SK-N-SH (cell line): ENCODE measurements at regions not wholly inside any gene's neighbourhood (a gene's known extent, or its start where the extent isn't known, plus 50 kb on each side); places are given as distances from the start of the nearest gene placed in this dataset.
"Not testable (repeated sequence)": the region's sequence is repeated elsewhere in the genome, so short reads cannot be mapped to it uniquely, and the experiment has no call there.

ENCODE experiments used
- CTCF ChIA-PET: fragments of 300-600, 350-600 bp; formaldehyde crosslinking; extraction: SDS; loops from one replicate; lab custom pipeline; 2021; lab: Yijun Ruan, JAX
- POLR2A ChIA-PET: fragments of 350-600 bp; sonication (Branson Sonifier 250); formaldehyde crosslinking; extraction: SDS; loops from one replicate; lab custom pipeline; 2020; ENCODE audit warnings: antibody characterized with exemption, inconsistent platforms; lab: Yijun Ruan, JAX
- DNase-seq: peaks from one replicate; pipeline ENCODE4 v3.0.0; 2012
- H2AFZ ChIP-seq: fragments of 200-600 bp; sonication (generic); 2 replicates; pipeline ENCODE4 v1.8.1; 2016; ENCODE audit warnings: antibody characterized with exemption, mild to moderate bottlenecking, low read depth
- H3F3A ChIP-seq: fragments of 200-600 bp; sonication (generic); replicated peaks from 2 replicates; pipeline ENCODE3; 2016; ENCODE audit warnings: antibody characterized with exemption, mild to moderate bottlenecking; ENCODE audit not compliant: insufficient read depth
- H3K27ac ChIP-seq, 2 experiments: fragments of 200-500 bp in 1 of 2; fragments of 200-600 bp in 1 of 2; sonication (Bioruptor generic) in 1 of 2; sonication (generic), shearing (Covaris generic) in 1 of 2; 2 replicates each; pipeline versions ENCODE4 v1.5.1 to v1.6.1; 2014 to 2016; ENCODE audit warnings: low read depth in 2 of 2, inconsistent platforms in 1 of 2, low read length in 1 of 2, mild to moderate bottlenecking in 1 of 2, mixed read lengths in 1 of 2
- H3K27me3 ChIP-seq: fragments of 200-600 bp; sonication (generic), shearing (Covaris generic); 2 replicates; pipeline ENCODE4 v1.6.1; 2016; ENCODE audit warnings: mixed run types; ENCODE audit not compliant: insufficient read depth
- H3K36me3 ChIP-seq, 2 experiments: fragments of 200-500 bp in 1 of 2; fragments of 200-600 bp in 1 of 2; sonication (Bioruptor generic) in 1 of 2; sonication (generic) in 1 of 2; replicated peaks in 1 of 2; 2 replicates each; pipeline versions ENCODE3 to v1.5.1; 2014 to 2016; ENCODE audit warnings: low read length in 1 of 2, mild to moderate bottlenecking in 1 of 2; ENCODE audit not compliant: insufficient read depth in 2 of 2, control insufficient read depth in 1 of 2
- H3K4me1 ChIP-seq, 2 experiments: fragments of 200-500 bp in 1 of 2; fragments of 200-600 bp in 1 of 2; sonication (Bioruptor generic) in 1 of 2; sonication (generic), shearing (Covaris generic) in 1 of 2; 2 replicates each; pipeline versions ENCODE4 v1.5.1 to v1.6.1; 2014 to 2016; ENCODE audit warnings: low read depth in 1 of 2, low read length in 1 of 2, mixed run types in 1 of 2; ENCODE audit not compliant: insufficient read depth in 2 of 2, control insufficient read depth in 1 of 2
- H3K4me2 ChIP-seq: fragments of 200-600 bp; sonication (generic), shearing (Covaris generic); 2 replicates; pipeline ENCODE4 v1.6.1; 2017; ENCODE audit warnings: mixed run types
- H3K4me3 ChIP-seq, 2 experiments: fragments of 200-500 bp in 1 of 2; fragments of 200-600 bp in 1 of 2; sonication (Bioruptor generic) in 1 of 2; sonication (generic), shearing (Covaris generic) in 1 of 2; 2 replicates each; pipeline versions ENCODE4 v1.5.1 to v1.8.1; 2014 to 2016; ENCODE audit warnings: low read depth in 2 of 2, inconsistent platforms in 1 of 2, low read length in 1 of 2, mild to moderate bottlenecking in 1 of 2, mixed read lengths in 1 of 2, moderate library complexity in 1 of 2
- H3K79me2 ChIP-seq: fragments of 200-600 bp; sonication (generic); 2 replicates; pipeline ENCODE4 v1.8.1; 2017; ENCODE audit warnings: mild to moderate bottlenecking; ENCODE audit not compliant: insufficient read depth
- H3K9ac ChIP-seq: fragments of 200-600 bp; sonication (generic); 2 replicates; pipeline ENCODE4 v1.6.1; 2017; ENCODE audit warnings: mixed run types
- H3K9me2 ChIP-seq: fragments of 200-600 bp; sonication (generic); 2 replicates; pipeline ENCODE4 v1.6.1; 2017; ENCODE audit warnings: mixed run types
- H3K9me3 ChIP-seq: fragments of 200-600 bp; sonication (generic); 2 replicates; pipeline ENCODE4 v1.6.1; 2017; ENCODE audit warnings: mixed run types, mild to moderate bottlenecking, moderate library complexity
- H4K20me1 ChIP-seq: fragments of 200-600 bp; sonication (generic); 2 replicates; pipeline ENCODE4 v1.6.1; 2017; ENCODE audit warnings: mild to moderate bottlenecking, mixed run types; ENCODE audit not compliant: insufficient read depth
- ELF1 ChIP-seq: IDR thresholded peaks from 2 replicates; pipeline ENCODE4 v1.4.0; 2012
- EP300 ChIP-seq, 2 experiments: IDR thresholded peaks; 2 replicates each; pipeline versions ENCODE4 v1.4.0 to v1.6.1; 2012; ENCODE audit warnings: borderline replicate concordance in 1 of 2, low read depth in 1 of 2, low read length in 1 of 2
- EZH2phosphoT487 ChIP-seq: fragments of 200-600 bp; sonication (generic); IDR thresholded peaks from 2 replicates; pipeline ENCODE4 v1.6.1; 2017; ENCODE audit warnings: low read depth, mixed run types, mild to moderate bottlenecking, antibody characterized with exemption, moderate library complexity, borderline replicate concordance
- FOXM1 ChIP-seq: IDR thresholded peaks from 2 replicates; pipeline ENCODE4 v1.4.0; 2012; ENCODE audit warnings: low read depth, mild to moderate bottlenecking
- GABPA ChIP-seq: IDR thresholded peaks from 2 replicates; pipeline ENCODE4 v1.4.0; 2012; ENCODE audit warnings: low read depth, mild to moderate bottlenecking
- GATA2 ChIP-seq: sonication (generic); formaldehyde crosslinking; IDR thresholded peaks from 2 replicates; pipeline ENCODE4 v1.5.0; 2020; ENCODE audit warnings: mild to moderate bottlenecking, missing genetic modification reagents
- IRF3 ChIP-seq: fragments of 150-350 bp; IDR thresholded peaks from 2 replicates; pipeline ENCODE4 v1.6.1; 2016; ENCODE audit warnings: mild to moderate bottlenecking, low read depth, low read length
- JUND ChIP-seq: IDR thresholded peaks from 2 replicates; pipeline ENCODE4 v1.4.0; 2012
- MAX ChIP-seq: IDR thresholded peaks from 2 replicates; pipeline ENCODE4 v1.4.0; 2012; ENCODE audit warnings: low read depth
- MEF2A ChIP-seq: IDR thresholded peaks from 2 replicates; pipeline ENCODE4 v1.4.0; 2012; ENCODE audit warnings: low read depth, borderline replicate concordance
- NFIC ChIP-seq: IDR thresholded peaks from 2 replicates; pipeline ENCODE4 v1.4.0; 2012; ENCODE audit warnings: borderline replicate concordance
- NRF1 ChIP-seq: IDR thresholded peaks from 2 replicates; pipeline ENCODE4 v1.6.1; 2012; ENCODE audit warnings: low read depth, mild to moderate bottlenecking, low read length
- PBX3 ChIP-seq: IDR thresholded peaks from 2 replicates; pipeline ENCODE4; 2012
- POLR2AphosphoS5 ChIP-seq: IDR thresholded peaks from 2 replicates; pipeline ENCODE4 v1.6.1; 2012; ENCODE audit warnings: low read depth, low read length
- RAD21 ChIP-seq: IDR thresholded peaks from 2 replicates; pipeline ENCODE4 v1.6.1; 2012; ENCODE audit warnings: mild to moderate bottlenecking, low read length
- RCOR1 ChIP-seq: fragments of 150-350 bp; IDR thresholded peaks from 2 replicates; pipeline ENCODE4 v1.6.1; 2017; ENCODE audit warnings: antibody characterized with exemption, low read length
- REST ChIP-seq: IDR thresholded peaks from 2 replicates; pipeline ENCODE4 v1.6.1; 2012; ENCODE audit warnings: mild to moderate bottlenecking, low read depth, low read length, moderate library complexity
- SIN3A ChIP-seq: IDR thresholded peaks from 2 replicates; pipeline ENCODE4 v1.6.1; 2012; ENCODE audit warnings: low read depth, mild to moderate bottlenecking, low read length, moderate library complexity, borderline replicate concordance
- SMC3 ChIP-seq: IDR thresholded peaks from 2 replicates; pipeline ENCODE4 v1.6.1; 2012; ENCODE audit warnings: low read depth, low read length, improper control_type of control experiment
- TAF1 ChIP-seq: IDR thresholded peaks from 2 replicates; pipeline ENCODE4 v1.6.1; 2012; ENCODE audit warnings: low read depth, mild to moderate bottlenecking, low read length, moderate library complexity, borderline replicate concordance
- USF1 ChIP-seq: IDR thresholded peaks from 2 replicates; pipeline ENCODE4 v1.4.0; 2012; ENCODE audit warnings: low read depth, borderline replicate concordance
- USF2 ChIP-seq: fragments of 150-350 bp; IDR thresholded peaks from 2 replicates; pipeline ENCODE4 v1.6.1; 2017; ENCODE audit warnings: antibody characterized with exemption, low read length, low read depth, borderline replicate concordance
- YY1 ChIP-seq: IDR thresholded peaks from 2 replicates; pipeline ENCODE4 v1.4.0; 2012; ENCODE audit warnings: low read depth, mild to moderate bottlenecking
- WGBS: methylation state at CpG from one replicate; pipeline ENCODE4 v1.1.6; 2017; ENCODE audit warnings: low lambda C conversion rate; 5-methylcytosine and 5-hydroxymethylcytosine counted together

- TF ChIP-seq EZH2phosphoT487 (no peak), FOXM1 (0 out of 2 replicates have a peak, but pooled peaks have one; percentile 48), JUND (peak; percentile 52; the same call in 1 of the 2 replicates), NFIC (peak; percentile 75), REST (no peak), MAX (no peak), SIN3A (no peak), NRF1 (no peak), GATA2 (CRISPR knock-in tag) (no peak), USF2 (no peak), ELF1 (no peak), RCOR1 (no peak), IRF3 (no peak), PBX3 (peak; percentile 82), USF1 (no peak), EP300 (IDR thresholded peaks at IDR 0.05; ENCODE audit: borderline replicate concordance in 1 of 2, low read depth in 1 of 2, low read length in 1 of 2) (peak in 1 of 2 experiments; percentile 64; a peak in 1 of 4 replicates), TAF1 (no peak), POLR2AphosphoS5 (0 out of 2 replicates have a peak, but pooled peaks have one; percentile 21), MEF2A (no peak), RAD21 (no peak), SMC3 (no peak), GABPA (no peak), YY1 (no peak)
Measured at GRCh38 chr1:83043244-83043643, 955.7 kb downstream of the TTLL7 start (continued).

- H3K4me3 ChIP-seq, H3K27ac ChIP-seq, H4K20me1 ChIP-seq, DNase-seq, POLR2A ChIA-PET, H3K79me2 ChIP-seq, H3K9me3 ChIP-seq, H3K27me3 ChIP-seq, H3K36me3 ChIP-seq, H3K4me2 ChIP-seq, CTCF ChIA-PET, H3K4me1 ChIP-seq, H3K9me2 ChIP-seq, H3K9ac ChIP-seq, H2AFZ ChIP-seq: not testable (repeated sequence)
- peaks cover 32% of the 10 kb centered on the region for H3F3A ChIP-seq
- 75% methylated on average over 5 of the region's 6 CpGs for WGBS
Measured at GRCh38 chr1:83039091-83039490, 959.8 kb downstream of the TTLL7 start.
